Fibroblast of the aortic adventitia (primary cell): ENCODE measurements at regions not wholly inside any gene's neighbourhood (a gene's known extent, or its start where the extent isn't known, plus 50 kb on each side); places are given as distances from the start of the nearest gene placed in this dataset.

Source experiments
- DNase-seq: peaks from one replicate; pipeline ENCODE4 v3.0.0-alpha.2; 2010; ENCODE audit warnings: low read depth
- H3K4me3 ChIP-seq: 2 replicates; pipeline ENCODE4 v1.5.1; 2011; ENCODE audit warnings: low read depth, mild to moderate bottlenecking, control low read depth, low read length, moderate library complexity
- CTCF ChIP-seq: IDR thresholded peaks from 2 replicates; pipeline ENCODE4 v1.5.1; 2011; ENCODE audit warnings: mild to moderate bottlenecking, low read length, control low read depth, inconsistent platforms; ENCODE audit not compliant: insufficient read depth

- no peak for TF ChIP-seq CTCF
- peak; percentile 74 for DNase-seq
Measured at GRCh38 chr12:92424338-92424737, 278.5 kb upstream of the PLEKHG7 start.

GRCh38 chr12:92421701-92422100 is 276.1 kb upstream of the BTG1 start:
- no peak for TF ChIP-seq CTCF
- no peak overlapping the region for H3K4me3 ChIP-seq
- peak; percentile 80 for DNase-seq

More at GRCh38 chr12:92424338-92424737, 278.5 kb upstream of the PLEKHG7 start:
- H3K4me3 ChIP-seq, result no peak overlapping the region

- DNase-seq, result no peak
- H3K4me3 ChIP-seq, result no peak overlapping the region
- no peak for TF ChIP-seq CTCF
Measured at GRCh38 chr12:92421042-92421441, 275.4 kb upstream of the BTG1 start.

GRCh38 chr12:92419201-92419600 is 273.6 kb upstream of the BTG1 start:
- no peak for TF ChIP-seq CTCF
- H3K4me3 ChIP-seq, result no peak overlapping the region
- DNase-seq, result peak; percentile 24

GRCh38 chr12:92418381-92418780 is 272.7 kb upstream of the BTG1 start:
- DNase-seq, result no peak
- TF ChIP-seq CTCF, result no peak

GRCh38 chr12:92417373-92417772 is 271.7 kb upstream of the BTG1 start:
- no peak overlapping the region for H3K4me3 ChIP-seq
- no peak for TF ChIP-seq CTCF
- DNase-seq, result no peak

More at GRCh38 chr12:92418381-92418780, 272.7 kb upstream of the BTG1 start:
- no peak overlapping the region for H3K4me3 ChIP-seq

- H3K4me3 ChIP-seq, result no peak overlapping the region
- no peak for DNase-seq
- no peak for TF ChIP-seq CTCF
Measured at GRCh38 chr12:92416385-92416812, 270.8 kb upstream of the BTG1 start.
